Brain pericyte (primary cell): ENCODE measurements at regions not wholly inside any gene's neighbourhood (a gene's known extent, or its start where the extent isn't known, plus 50 kb on each side); places are given as distances from the start of the nearest gene placed in this dataset.
"Not testable (repeated sequence)": the region's sequence is repeated elsewhere in the genome, so short reads cannot be mapped to it uniquely, and the experiment has no call there.

Experiments used
- DNase-seq: peaks from one replicate; pipeline ENCODE4 v3.0.0-alpha.2; 2012; ENCODE audit warnings: low read depth, low spot score

DNA sequence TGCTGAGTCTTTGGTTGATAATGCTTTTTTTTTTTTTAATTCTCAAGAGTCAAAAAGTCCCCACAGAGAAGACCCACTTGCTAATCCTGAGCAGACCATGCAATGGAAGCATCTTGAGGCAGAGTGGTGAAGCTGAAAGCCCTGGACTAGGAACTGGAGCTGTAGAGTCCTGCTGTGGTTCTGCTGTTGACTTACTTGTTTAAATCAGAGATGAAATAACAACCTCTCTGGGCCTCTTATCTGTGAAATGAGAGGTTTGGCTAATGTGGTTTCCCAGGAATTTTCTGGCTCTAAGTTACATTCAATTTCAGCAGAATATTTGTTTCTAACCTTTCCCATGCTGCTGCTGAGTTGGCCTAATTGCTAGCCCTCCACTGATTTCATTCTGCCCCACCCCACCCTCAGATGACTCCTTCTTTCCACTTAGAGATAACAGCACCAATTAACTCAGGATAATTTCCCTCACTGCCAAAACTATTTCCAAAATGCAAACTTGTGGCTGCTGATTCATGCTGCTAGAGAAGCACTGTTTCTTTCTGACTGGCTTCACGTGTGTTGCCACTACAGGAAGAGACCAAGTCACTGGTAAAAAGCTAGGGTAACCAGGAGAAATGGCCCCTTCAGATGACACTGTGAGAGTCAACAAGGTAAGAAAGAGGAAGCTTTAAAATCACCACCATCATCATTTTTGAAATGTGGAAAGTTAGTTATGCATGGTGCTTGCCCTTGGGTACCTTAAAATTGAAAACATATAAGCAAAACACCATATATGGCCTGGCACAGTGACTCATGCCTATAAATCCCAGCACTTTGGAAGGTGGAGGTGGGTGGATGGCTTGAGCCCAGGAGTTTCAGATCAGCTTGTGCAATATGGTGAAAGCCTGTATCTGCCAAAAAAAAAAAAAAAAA lies 326.4 kb downstream of the DCHS2 start:
- no peak for DNase-seq

DNA sequence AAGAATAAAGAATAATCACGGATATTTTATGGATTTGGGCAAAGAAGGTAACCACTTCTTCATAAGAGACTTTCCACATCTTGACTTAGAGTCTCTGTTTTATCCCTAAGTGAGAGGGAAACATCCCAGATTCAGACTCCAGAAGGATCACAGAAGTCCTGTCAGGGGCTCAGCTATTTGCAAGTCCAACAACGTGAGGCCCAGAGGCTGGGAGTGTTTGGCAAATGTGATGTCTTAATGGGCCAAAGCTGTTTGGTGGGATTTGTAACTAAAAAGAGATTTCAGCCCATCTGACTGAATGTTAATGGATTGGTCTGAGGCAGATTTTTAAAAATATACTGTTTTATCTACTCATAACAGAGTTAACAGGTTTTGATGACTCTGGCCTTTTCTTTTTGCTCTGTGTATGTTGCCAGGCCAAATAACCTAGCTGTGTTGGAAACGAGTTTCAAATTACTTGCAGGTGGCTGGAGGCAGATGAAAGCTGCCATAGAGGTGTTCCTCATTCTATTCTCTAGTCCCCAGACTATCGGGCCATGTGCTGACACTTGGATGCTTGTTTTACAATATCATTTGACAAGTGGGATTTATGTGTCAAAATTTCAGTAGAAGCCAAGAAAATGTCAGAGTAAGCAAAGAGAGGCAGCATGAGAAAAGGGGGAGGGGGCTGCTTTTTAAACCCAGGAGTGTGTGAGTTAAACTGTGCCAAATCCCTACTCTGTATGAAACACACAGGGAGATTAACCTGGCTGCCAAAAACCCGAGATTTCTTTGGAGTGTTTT lies 330.9 kb downstream of the DCHS2 start:
- no peak for DNase-seq

DNA sequence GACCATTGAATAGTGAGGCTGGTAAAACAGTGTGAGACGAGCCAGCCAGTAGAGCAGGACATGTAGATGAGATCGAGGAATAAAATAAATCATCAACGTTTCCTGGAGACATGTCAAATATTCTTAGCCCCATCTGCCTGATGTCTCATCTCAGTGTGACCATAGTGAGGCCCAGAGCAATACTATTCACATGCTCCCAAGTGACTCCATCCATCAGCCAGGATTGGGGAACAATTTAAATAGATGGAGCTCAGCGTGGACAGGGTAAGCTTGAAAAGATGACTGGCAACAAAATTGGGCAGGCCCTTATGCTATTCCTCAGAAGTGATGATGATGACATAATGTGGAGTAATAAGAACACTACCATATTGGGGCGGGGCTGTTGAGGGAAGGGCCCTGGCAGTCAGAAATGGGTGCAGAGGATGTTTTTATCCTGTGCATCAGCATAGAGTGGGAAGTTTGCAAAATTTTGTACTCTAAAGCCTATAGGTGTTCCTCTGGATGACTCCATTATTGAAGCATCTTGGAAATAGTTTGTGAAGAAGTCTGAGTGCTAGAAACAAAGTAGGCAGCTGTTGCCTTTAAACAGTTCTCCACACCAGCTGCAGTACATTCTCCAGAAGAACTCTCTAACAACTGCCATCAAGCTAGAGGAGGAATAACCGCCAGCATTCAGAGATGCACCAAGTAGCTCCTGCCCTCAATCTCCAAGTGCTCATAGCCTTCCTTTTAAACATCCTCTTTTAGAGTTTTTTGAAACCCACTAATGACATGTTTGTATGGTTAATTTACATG lies 333.0 kb downstream of the DCHS2 start:
- no peak for DNase-seq

DNA sequence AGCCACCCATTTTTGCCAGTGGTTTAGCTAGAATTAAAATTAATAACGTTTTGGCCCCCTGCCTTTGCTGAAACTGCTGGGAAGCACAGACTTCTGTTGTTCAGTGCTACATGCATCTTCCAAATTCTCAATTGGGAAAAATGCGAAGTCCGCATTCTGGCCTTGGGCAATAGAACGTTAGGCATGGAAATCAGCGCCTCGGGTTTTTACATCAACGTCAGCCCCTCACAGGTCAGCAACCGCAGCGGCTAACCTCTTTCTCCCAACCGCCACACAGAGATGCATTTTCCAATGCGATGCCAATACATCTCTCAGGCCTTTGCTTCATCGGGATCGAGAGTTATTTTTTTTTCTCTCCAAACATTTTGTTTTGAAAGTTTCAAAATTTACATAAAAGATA lies 339.1 kb downstream of the DCHS2 start:
- DNase-seq, result no peak

DNA sequence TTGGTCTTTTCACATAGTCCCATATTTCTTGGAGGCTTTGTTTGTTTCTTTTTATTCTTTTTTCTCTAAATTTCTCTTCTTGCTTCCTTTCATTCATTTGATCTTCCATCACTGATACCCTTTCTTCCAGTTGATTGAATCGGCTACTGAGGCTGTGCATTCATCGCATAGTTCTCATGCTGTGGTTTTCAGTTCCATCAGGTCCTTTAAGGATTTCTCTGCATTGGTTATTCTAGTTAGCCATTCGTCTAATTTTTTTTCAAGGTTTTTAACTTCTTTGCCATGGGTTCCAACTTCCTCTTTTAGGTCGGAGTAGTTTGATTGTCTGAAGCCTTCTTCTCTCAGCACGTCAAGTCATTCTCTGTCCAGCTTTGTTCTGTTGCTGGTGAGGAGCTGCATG lies 342.4 kb downstream of the DCHS2 start:
- DNase-seq, result not testable (repeated sequence)

DNA sequence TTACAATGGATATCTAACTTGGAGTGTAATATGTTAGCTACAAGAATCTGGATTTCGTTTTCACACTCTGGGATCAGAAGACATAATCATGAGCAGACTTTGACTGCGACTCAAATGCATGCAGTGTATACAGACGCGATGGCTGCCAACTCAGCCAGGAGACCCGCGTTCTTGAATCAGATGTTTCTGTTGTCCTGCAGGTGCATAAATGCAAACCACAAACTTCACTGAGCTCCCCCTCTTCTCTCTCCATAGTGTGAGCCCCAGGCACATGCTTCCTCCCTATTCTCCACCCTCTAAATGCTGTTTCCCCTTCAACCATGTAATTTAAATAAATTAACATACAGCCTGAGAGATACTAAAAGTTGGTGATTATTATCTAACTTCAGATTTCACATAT lies 347.9 kb downstream of the DCHS2 start:
- no peak for DNase-seq

DNA sequence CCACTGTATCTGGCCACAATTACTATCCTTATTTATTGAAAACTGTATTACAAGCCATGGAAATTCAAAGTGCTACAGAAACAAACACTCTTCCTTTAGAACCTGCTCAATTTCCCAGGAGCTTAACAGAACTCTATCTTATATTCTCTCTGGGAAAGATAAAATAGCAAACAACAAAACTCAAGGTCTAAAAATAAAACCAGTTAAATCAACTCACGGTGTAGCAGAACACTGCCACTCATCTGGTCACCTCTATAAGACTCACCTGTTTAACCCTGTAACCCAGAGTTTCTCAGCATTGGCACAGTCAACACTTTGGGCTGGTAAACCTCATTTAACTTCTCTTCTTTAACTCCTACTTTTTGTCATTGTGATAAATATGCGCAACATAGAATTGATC lies 348.9 kb downstream of the DCHS2 start:
- DNase-seq, result no peak

DNA sequence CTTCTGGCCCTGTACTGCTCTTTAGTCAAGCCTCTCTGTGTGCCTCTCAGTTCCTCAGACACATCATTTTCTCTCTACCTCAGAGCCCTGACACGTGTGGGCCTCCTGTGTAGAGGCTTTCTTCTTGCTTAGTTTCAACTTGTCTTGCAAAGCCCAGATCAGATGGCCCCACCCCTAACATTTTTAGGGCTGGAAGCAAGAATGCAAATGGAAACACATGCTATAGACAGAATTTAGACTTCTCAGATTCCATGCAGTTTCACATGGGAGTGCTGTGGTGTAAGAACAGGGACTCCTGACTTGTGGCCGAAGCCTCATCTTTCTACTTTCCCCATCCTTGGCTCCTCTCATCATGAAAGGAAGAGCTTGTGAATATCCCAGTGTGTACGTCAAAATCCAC lies 350.7 kb downstream of the DCHS2 start:
- DNase-seq, result no peak

DNA sequence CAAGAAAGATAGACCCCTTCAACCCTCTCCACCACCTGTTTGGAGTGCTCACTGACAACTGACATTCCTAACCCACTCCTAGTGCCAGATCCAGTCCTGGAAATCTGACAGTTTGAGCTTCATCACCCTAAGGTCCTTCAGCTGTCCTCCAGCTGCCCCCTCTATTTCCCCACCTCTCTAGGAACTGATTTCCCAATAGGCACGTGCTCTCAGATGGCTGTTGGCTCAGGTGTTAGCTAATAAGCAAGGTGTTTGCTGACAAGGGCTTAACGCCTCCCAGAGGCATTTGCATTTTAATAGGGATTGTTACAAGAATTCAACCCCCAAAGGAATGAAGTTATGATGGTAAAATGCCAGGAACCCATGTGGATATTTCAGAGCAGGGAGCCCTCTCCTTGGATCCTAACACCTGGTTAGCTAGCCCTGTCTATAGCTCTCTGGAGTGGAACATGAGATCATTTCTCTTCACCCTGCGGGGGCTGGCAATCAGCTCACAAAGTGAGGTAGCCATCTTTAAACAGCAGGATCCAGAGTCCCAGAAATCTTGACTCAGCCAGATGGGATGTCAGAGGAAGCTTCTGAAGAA lies 348.5 kb upstream of the SFRP2 start:
- no peak for DNase-seq

DNA sequence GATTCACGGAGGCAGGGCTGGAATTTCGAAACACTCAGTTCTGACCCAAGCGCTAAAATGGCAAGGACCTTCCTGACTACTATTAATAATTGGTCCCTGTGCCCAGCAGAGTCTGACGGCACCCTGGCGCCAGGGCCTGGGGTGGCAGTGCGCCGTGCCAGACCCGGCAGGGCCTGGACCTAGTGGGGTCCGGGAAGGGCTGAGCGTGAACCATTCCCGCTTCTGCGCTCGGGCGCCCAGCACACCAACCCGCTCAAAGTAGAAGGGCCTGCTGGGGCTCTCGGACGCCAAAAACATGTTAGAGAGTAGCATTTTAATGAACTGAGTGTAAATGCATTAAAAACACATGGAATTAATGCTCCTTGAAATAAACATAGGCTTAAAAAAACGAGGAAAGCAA lies 346.7 kb upstream of the SFRP2 start:
- DNase-seq, result no peak

DNA sequence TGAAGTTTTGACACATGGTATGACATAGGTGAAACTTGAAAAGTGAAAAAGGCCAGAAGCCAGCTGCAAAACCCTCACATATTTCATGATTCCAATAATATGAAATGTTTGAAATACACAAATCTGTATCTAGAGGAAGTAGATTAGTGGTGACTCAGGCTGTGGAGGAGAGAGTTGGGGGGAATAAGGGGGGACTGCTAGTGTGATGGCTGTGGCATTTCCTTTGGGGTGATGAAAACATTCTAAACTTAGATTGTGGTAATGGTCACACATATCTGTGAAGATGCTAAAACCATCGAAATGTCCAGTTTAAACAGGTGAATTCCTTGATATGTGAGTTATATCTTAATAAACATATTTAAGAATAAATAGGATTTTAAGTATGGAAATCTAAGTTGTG lies 343.5 kb upstream of the SFRP2 start:
- DNase-seq, result no peak

DNA sequence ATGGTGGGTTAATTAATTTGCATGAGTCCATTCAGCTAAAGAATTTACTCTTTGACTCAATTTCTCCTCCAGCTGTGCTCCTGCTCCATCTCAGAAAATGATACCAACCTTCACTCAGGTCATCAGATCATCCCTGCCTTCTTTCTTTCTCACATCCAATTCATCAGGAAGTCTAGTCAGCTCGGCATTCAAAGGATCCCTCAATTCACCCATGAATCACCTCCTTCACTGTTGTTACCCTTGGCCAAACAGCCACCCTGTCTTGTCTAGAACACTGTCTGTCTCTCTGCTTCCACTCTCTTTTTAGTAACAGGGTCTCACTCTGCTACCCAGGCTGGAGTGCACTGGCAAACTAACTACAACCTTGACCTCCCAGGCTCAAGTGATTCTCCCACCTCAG lies 337.4 kb upstream of the SFRP2 start:
- no peak for DNase-seq

DNA sequence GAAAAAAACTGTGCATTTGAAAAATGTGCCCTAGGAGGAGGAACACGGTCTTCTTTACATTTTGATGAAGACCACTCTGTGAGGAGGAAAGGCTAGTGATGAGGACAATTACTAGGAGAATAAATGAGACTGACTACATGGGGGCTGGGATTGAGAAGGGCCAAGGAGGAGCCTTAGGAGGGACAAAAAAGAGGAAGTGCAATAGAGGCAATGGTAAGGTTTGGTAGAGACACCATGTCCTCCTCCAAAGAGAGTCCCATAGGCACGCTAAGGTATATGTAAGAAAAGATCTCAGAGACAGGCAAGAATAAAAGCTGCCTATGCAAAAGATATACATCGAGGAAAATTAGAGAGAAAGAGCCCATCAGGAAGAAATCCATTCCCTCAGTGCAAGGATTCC lies 336.5 kb upstream of the SFRP2 start:
- DNase-seq, result no peak

DNA sequence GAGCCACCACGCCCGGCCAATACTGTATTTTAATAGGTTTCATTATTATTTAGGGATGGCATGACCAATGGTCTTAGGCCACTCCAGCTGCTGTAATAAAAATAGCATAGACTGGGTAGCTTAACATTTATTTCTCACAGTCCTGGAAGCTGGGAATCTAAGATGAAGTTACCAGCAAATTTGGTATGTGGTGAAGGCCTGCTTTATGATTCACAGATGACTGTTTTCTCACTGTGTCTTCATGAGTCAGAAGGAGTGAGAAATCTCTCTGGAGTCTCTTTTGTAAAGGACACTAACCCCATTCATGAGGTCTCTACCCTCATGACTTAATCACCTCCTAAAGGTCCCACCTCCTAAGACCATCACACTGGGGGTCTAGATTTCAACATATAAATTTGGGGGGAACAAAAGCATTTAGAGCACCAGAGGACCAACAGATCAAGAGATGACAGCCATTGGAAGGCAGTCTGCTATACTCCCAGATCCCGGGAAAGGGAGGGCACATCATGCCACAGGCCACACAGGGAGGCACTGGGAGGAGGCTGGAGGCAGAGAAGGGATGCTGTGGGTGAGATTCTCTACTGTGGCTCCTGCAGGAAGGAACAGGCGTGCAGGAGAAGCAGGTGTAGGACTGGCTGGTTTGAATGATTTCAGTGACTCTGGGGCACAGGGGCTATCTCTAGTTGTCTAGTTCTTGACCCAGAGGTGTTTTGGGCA lies 335.8 kb upstream of the SFRP2 start:
- DNase-seq, result no peak

DNA sequence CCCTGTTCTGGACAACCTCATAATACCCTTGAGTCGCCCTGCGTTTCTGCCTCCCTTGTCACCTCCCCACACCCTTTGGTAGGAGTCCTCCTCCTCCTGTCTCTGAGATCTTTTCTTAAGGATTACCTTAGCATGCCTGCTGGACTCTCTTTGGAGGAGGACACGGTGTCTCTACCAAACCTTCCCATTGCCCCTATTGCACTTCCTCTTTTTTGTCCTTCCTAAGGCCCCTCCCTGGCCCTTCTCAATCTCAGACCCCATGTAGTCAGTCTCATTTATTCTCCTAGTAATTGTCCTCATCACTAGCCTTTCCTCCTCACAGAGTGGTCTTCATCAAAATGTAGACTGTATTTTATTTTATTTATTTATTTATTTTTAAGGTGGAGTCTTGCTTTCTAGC lies 335.0 kb upstream of the SFRP2 start:
- DNase-seq, result no peak

DNA sequence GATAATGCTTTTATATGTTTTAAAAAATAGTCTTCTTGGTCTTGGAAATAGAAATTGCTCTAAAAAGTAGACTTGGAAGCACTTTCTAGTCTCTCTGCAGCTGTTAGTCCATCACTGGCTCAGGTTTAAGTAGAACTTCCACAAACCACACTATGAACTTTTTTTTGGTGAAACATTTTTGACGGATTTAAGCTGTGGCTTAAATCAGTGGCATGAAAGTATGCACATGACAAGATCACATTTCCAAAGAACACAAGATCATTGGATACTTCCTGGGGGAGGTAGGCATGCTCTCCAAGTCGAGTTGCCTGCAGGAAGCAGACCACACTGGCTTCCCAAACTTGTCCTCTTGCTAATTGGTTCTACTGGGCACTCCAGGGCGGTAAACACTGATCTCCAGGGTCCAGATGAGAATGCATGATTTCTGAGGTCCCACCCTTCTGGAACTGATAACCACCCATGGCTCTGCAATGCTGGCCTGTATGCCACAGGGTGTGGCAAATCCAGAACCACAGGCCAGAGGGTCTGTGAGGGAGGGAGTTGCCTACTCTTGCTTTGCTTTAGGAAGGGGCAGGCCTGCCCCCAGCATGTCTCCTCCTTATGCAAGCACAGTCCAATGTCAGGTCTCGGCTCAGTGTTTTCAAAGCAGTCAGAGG lies 331.9 kb upstream of the SFRP2 start:
- DNase-seq, result no peak

DNA sequence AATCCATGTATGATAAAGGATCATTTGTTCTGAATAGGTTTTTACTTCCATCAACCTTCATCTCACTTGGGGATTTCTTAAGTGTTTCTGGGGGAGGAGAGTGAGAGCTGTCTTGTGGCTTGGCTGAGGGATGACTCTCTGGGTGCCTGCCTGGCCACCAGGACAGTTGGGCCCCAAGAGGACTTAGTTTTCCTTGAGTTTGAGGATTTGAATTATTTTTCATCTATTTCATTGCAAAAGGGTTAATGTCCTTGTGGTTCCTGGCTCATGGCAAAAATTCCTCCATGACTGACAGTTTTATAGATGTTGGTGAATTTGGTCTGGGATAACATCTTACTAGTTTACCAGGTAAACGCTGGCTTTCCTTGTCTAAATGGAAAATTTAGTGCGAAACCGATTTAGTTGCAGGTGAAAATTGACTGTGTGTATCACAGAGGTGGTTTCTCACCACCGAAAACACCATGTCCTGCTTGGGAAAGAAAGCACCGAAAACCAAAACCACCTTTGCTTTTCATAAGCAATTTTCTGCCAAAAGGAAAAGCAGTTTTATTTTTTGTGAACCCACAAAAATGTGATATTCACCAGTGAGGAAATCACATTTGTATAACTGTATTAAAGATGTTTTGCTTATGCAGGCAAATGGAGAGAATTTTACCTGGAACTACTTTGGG lies 331.3 kb upstream of the SFRP2 start:
- DNase-seq, result no peak

DNA sequence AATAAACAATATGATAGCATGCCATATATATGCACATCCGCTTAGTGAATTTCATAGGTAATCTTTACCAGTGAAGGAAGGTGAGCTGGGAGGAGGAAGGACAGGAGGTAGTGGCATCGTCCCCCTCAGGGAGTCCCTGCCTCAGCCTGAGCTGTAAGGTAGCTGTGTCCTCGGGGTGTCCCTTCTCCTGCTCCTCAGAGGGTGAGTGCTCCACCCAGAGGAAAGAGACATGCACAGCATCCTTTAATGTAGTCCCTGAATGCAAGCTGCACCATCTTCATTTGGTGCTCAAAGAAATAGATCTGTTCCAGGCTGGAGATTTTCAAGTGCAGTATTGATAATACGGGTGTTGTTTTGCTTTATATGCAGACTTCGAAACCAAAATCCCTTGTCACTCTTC lies 330.4 kb upstream of the SFRP2 start:
- DNase-seq, result no peak

DNA sequence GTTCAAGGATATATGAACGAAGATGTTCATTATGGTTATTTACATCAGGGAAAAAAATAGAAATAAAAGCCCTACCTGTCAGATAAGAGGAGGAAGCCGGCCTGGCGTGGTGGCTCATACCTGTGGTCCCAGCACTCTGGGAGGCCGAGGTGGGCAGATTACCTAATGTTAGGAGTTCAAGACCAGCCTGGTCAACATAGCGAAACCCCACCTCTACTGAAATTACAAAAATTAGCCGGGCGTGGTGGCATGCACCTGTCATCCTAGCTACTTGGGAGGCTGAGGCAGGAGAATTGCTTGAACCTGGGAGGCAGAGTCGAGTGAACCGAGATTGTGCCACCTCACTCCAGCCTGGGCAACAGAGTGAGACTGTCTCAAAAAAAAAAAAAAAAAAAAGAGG lies 328.8 kb upstream of the SFRP2 start:
- not testable (repeated sequence) for DNase-seq

DNA sequence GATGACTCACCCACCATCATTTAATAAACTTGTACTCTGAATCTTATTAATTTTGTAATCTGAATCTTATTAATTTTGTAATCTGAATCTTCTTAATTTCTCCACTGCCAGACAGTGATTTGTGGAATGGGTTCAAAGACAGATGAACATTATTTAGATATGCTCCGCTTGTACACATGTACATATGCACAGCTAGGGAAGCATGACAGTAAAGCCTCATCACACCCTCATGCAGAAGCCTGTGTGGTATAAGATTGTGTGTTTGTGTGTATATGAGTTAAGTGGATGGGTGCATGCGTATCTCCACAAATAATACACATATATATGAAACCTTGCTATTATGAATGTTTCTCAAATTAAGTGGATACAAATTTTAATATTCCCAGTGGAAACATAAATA lies 318.5 kb upstream of the SFRP2 start:
- DNase-seq, result no peak
